Jurkat, Clone E6-1 (cell line): ENCODE measurements at regions not wholly inside any gene's neighbourhood (a gene's known extent, or its start where the extent isn't known, plus 50 kb on each side); places are given as distances from the start of the nearest gene placed in this dataset.
"Not testable (repeated sequence)": the region's sequence is repeated elsewhere in the genome, so short reads cannot be mapped to it uniquely, and the experiment has no call there.

Experiments used
- DNase-seq: peaks from one replicate; pipeline ENCODE4 v3.0.0-alpha.2; 2011; ENCODE audit warnings: low read depth, low spot score
- H3K4me3 ChIP-seq: 2 replicates; pipeline ENCODE4 v1.5.1; 2011; ENCODE audit warnings: mild to moderate bottlenecking, low read length, control low read depth, moderate library complexity

GRCh38 chr10:85445702-85446101 lies 920.9 kb downstream of the GRID1 start:
- no peak overlapping the region for H3K4me3 ChIP-seq
- no peak for DNase-seq

GRCh38 chr10:85446827-85447226 lies 919.8 kb downstream of the GRID1 start:
- no peak overlapping the region for H3K4me3 ChIP-seq
- DNase-seq, result no peak

- H3K4me3 ChIP-seq, result no peak overlapping the region
- no peak for DNase-seq
Observed at GRCh38 chr10:85447690-85448089, 918.9 kb downstream of the GRID1 start.

- no peak overlapping the region for H3K4me3 ChIP-seq
- no peak for DNase-seq
Observed at GRCh38 chr10:85448716-85449115, 917.9 kb downstream of the GRID1 start.

- no peak overlapping the region for H3K4me3 ChIP-seq
- no peak for DNase-seq
Observed at GRCh38 chr10:85454386-85454785, 912.2 kb downstream of the GRID1 start.

GRCh38 chr10:85457191-85457590 lies 909.4 kb downstream of the GRID1 start:
- no peak overlapping the region for H3K4me3 ChIP-seq
- no peak for DNase-seq

GRCh38 chr10:85458324-85458723 lies 908.3 kb downstream of the GRID1 start:
- H3K4me3 ChIP-seq, result no peak overlapping the region
- no peak for DNase-seq

GRCh38 chr10:85459906-85460305 lies 906.7 kb downstream of the GRID1 start:
- H3K4me3 ChIP-seq, result no peak overlapping the region
- DNase-seq, result no peak

GRCh38 chr10:85464336-85464735 lies 902.3 kb downstream of the GRID1 start:
- no peak overlapping the region for H3K4me3 ChIP-seq
- no peak for DNase-seq

GRCh38 chr10:85477979-85478378 lies 888.6 kb downstream of the GRID1 start:
- no peak overlapping the region for H3K4me3 ChIP-seq
- no peak for DNase-seq

GRCh38 chr10:85490431-85490830 lies 876.2 kb downstream of the GRID1 start:
- no peak for DNase-seq
- no peak overlapping the region for H3K4me3 ChIP-seq

- DNase-seq, result no peak
Observed at GRCh38 chr10:85491652-85492051, 874.9 kb downstream of the GRID1 start.

GRCh38 chr10:85492684-85493083 lies 873.9 kb downstream of the GRID1 start:
- no peak overlapping the region for H3K4me3 ChIP-seq
- no peak for DNase-seq

More at GRCh38 chr10:85491652-85492051, 874.9 kb downstream of the GRID1 start:
- H3K4me3 ChIP-seq, result no peak overlapping the region

- DNase-seq, result no peak
- no peak overlapping the region for H3K4me3 ChIP-seq
Observed at GRCh38 chr10:85493703-85494102, 872.9 kb downstream of the GRID1 start.

GRCh38 chr10:85504641-85505040 lies 862.0 kb downstream of the GRID1 start:
- H3K4me3 ChIP-seq, DNase-seq: not testable (repeated sequence)

GRCh38 chr10:85508159-85508558 lies 858.4 kb downstream of the GRID1 start:
- H3K4me3 ChIP-seq, result no peak overlapping the region
- DNase-seq, result no peak

GRCh38 chr10:85510682-85511081 lies 855.9 kb downstream of the GRID1 start:
- H3K4me3 ChIP-seq, result no peak overlapping the region
- DNase-seq, result no peak

- DNase-seq, result no peak
- H3K4me3 ChIP-seq, result no peak overlapping the region
Observed at GRCh38 chr10:85513436-85513835, 853.2 kb downstream of the GRID1 start.

GRCh38 chr10:85515316-85515715 lies 851.3 kb downstream of the GRID1 start:
- no peak for DNase-seq
- no peak overlapping the region for H3K4me3 ChIP-seq

GRCh38 chr10:85524001-85524666 lies 842.5 kb downstream of the GRID1 start:
- H3K4me3 ChIP-seq, result no peak overlapping the region

GRCh38 chr10:85527616-85528317 lies 838.8 kb downstream of the GRID1 start:
- no peak for DNase-seq

More at GRCh38 chr10:85524001-85524666, 842.5 kb downstream of the GRID1 start:
- DNase-seq, result no peak

More at GRCh38 chr10:85527616-85528317, 838.8 kb downstream of the GRID1 start:
- H3K4me3 ChIP-seq, result no peak overlapping the region
